HCT116 (cell line): ENCODE measurements at regions not wholly inside any gene's neighbourhood (a gene's known extent, or its start where the extent isn't known, plus 50 kb on each side); places are given as distances from the start of the nearest gene placed in this dataset.

ENCODE experiments used
- CTCF ChIP-seq, 3 experiments: fragments of 200-600 bp in 1 of 3; sonication (generic) in 1 of 3; IDR thresholded peaks in 2 of 3; conservative IDR thresholded peaks in 1 of 3; 2 replicates each; pipeline ENCODE4 v1.5.1; 2012 to 2017; ENCODE audit warnings: low read depth in 2 of 3, low read length in 2 of 3, antibody characterized with exemption in 1 of 3, borderline replicate concordance in 1 of 3, control low read depth in 1 of 3, mild to moderate bottlenecking in 1 of 3, mixed read lengths in 1 of 3, mixed run types in 1 of 3, moderate library complexity in 1 of 3; ENCODE audit not compliant: insufficient read depth in 1 of 3
- EZH2phosphoT487 ChIP-seq: fragments of 200-600 bp; IDR thresholded peaks from 2 replicates; pipeline ENCODE4 v1.6.1; 2018; ENCODE audit warnings: antibody characterized with exemption, borderline replicate concordance

- no peak for TF ChIP-seq EZH2phosphoT487
- no peak for TF ChIP-seq CTCF (IDR thresholded peaks at IDR 0.05 in 2 of 3, conservative IDR thresholded peaks at IDR 0.05 in 1 of 3; ENCODE audit: borderline replicate concordance in 1 of 3, insufficient read depth in 1 of 3, low read depth in 2 of 3, low read length in 2 of 3)
Observed at GRCh38 chr2:139214801-139215200, 434.6 kb upstream of the NXPH2 start.
